Adipocyte (in vitro differentiated cells): ENCODE measurements at regions not wholly inside any gene's neighbourhood (a gene's known extent, or its start where the extent isn't known, plus 50 kb on each side); places are given as distances from the start of the nearest gene placed in this dataset.

Source experiments
- DNase-seq: peaks from one replicate; pipeline ENCODE4 v3.0.0-alpha.2; 2015; ENCODE audit warnings: low read depth
- H3K27me3 ChIP-seq: replicated peaks from 2 replicates; pipeline ENCODE4 v1.7.0; 2013; ENCODE audit warnings: mild to moderate bottlenecking, low read length, moderate library complexity; ENCODE audit not compliant: control insufficient read depth, insufficient read depth
- H3K36me3 ChIP-seq: 2 replicates; pipeline ENCODE4 v1.7.0; 2013; ENCODE audit warnings: low read length, mild to moderate bottlenecking, moderate library complexity; ENCODE audit not compliant: control insufficient read depth, insufficient read depth, severe bottlenecking
- H3K4me1 ChIP-seq: 2 replicates; pipeline ENCODE4 v1.7.0; 2013; ENCODE audit warnings: mild to moderate bottlenecking, low read length, moderate library complexity; ENCODE audit not compliant: control insufficient read depth, insufficient read depth
- H3K4me3 ChIP-seq: 2 replicates; pipeline ENCODE4 v1.7.0; 2013; ENCODE audit warnings: mild to moderate bottlenecking, low read length, moderate library complexity
- H3K9ac ChIP-seq: 2 replicates; pipeline ENCODE4 v1.7.0; 2013; ENCODE audit warnings: mild to moderate bottlenecking, low read length, moderate library complexity
- H3K9me3 ChIP-seq: 2 replicates; pipeline ENCODE4 v1.7.0; 2013; ENCODE audit warnings: mild to moderate bottlenecking, low read length, moderate library complexity; ENCODE audit not compliant: control insufficient read depth

- Histone ChIP-seq H3K9ac (no peak overlapping the region), H3K27me3 (no peaks in the 10 kb centered on the region), H3K4me3 (no peak overlapping the region), H3K9me3 (no peaks in the 10 kb centered on the region), H3K4me1 (peaks cover 21% of the 10 kb centered on the region), H3K36me3 (no peaks in the 10 kb centered on the region)
- DNase-seq = no peak
These were observed 739.0 kb downstream of the CBLN4 start for GRCh38 chr20:55266361-55266760.

DNA sequence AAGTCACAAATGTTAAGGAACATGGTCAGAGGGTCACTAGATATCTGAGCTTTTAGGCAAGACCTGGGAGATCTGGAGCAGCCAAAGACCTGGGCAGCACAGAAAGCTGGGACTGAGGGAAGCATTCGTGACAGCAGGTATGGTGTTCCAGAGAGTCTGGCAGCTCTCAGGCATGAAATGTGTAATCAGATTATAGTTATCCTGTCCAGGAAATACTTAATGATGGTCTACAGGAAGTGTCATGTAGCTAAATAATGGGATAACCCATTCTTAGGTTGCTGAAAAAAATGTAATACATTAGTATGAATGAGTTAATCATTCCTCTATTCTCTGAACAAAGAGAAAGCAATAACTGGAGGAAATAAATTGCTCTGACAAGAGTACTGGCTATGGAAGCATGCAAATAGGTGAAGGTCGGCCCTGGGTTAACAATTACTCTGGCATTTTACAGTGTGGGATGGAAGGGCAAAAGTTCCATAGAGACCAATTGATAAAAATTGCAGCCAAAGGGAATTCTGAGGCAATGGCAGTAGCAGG lies 740.5 kb downstream of the CBLN4 start:
- H3K4me1 ChIP-seq = peaks cover 5% of the 10 kb centered on the region
- H3K4me3 ChIP-seq = no peak overlapping the region
- H3K9me3 ChIP-seq = no peaks in the 10 kb centered on the region
- DNase-seq = no peak
- H3K27me3 ChIP-seq = no peaks in the 10 kb centered on the region
- no peak overlapping the region for H3K9ac ChIP-seq
- no peaks in the 10 kb centered on the region for H3K36me3 ChIP-seq

DNA sequence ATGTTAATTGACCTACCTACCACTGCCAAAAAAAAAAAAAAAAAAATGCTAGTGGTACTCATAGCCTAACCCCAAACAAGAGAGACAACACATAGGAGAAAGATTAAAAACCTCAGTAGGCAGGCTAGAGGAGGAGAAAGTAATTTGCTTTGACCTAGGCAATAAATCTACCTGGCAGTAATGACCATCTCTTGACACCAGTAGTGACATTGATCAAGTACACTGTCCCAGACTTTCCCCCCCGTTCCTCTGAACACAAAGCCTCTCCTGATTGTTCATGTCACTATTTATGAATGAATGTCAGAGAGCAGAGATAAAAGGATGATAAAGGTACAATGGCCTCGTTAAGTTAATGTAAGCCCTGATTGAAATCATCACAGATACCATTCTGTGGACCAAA lies 746.8 kb downstream of the CBLN4 start:
- no peak overlapping the region for H3K4me3 ChIP-seq
- H3K9ac ChIP-seq = no peak overlapping the region
- no peak for DNase-seq
- peaks cover 2% of the 10 kb centered on the region for H3K4me1 ChIP-seq
- H3K27me3 ChIP-seq = no peaks in the 10 kb centered on the region
- H3K9me3 ChIP-seq = no peaks in the 10 kb centered on the region
- no peaks in the 10 kb centered on the region for H3K36me3 ChIP-seq

DNA sequence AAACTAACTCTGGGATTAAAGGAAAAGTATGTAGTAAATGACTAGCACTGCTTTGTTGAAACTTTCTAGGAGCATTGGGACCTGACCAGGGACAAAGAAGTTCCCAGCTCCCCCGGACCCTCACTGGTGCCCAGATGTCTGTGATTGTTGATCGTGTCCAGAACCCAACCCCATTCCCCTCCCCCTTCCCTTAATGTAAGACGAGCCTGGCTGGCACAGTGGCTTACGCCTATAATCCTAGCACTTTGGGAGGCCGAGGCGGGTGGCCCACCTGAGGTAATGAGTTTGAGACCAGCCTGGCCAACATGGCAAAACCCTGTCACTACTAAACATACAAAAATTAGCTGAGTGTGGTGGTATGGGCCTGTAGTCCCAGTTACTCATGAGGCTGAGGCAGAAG lies 750.3 kb downstream of the CBLN4 start:
- peaks cover 9% of the 10 kb centered on the region for H3K4me1 ChIP-seq
- H3K27me3 ChIP-seq = no peaks in the 10 kb centered on the region
- no peak overlapping the region for H3K9ac ChIP-seq
- no peaks in the 10 kb centered on the region for H3K36me3 ChIP-seq
- DNase-seq = no peak
- no peaks in the 10 kb centered on the region for H3K9me3 ChIP-seq
- no peak overlapping the region for H3K4me3 ChIP-seq

- H3K9me3 ChIP-seq = no peaks in the 10 kb centered on the region
- no peaks in the 10 kb centered on the region for H3K36me3 ChIP-seq
- no peak overlapping the region for H3K9ac ChIP-seq
- no peak for DNase-seq
- H3K27me3 ChIP-seq = no peaks in the 10 kb centered on the region
- H3K4me3 ChIP-seq = no peak overlapping the region
- H3K4me1 ChIP-seq = peaks cover 9% of the 10 kb centered on the region
These were observed 751.5 kb downstream of the CBLN4 start for GRCh38 chr20:55253781-55254180.

- no peaks in the 10 kb centered on the region for H3K27me3 ChIP-seq
- H3K9me3 ChIP-seq = no peaks in the 10 kb centered on the region
- H3K4me3 ChIP-seq = no peak overlapping the region
- no peak for DNase-seq
- H3K4me1 ChIP-seq = peaks cover 9% of the 10 kb centered on the region
- H3K9ac ChIP-seq = no peak overlapping the region
- H3K36me3 ChIP-seq = no peaks in the 10 kb centered on the region
These were observed 752.8 kb downstream of the CBLN4 start for GRCh38 chr20:55252521-55252920.

- no peak for DNase-seq
- H3K9me3 ChIP-seq = no peaks in the 10 kb centered on the region
- no peaks in the 10 kb centered on the region for H3K36me3 ChIP-seq
- H3K4me3 ChIP-seq = no peak overlapping the region
- H3K4me1 ChIP-seq = peaks cover 9% of the 10 kb centered on the region
- no peaks in the 10 kb centered on the region for H3K27me3 ChIP-seq
- no peak overlapping the region for H3K9ac ChIP-seq
These were observed 754.1 kb downstream of the CBLN4 start for GRCh38 chr20:55251170-55251569.

GRCh38 chr20:55242853-55243252 lies 762.5 kb downstream of the CBLN4 start:
- no peak overlapping the region for H3K4me3 ChIP-seq
- no peak overlapping the region for H3K9ac ChIP-seq
- no peaks in the 10 kb centered on the region for H3K4me1 ChIP-seq
- no peak for DNase-seq
- no peaks in the 10 kb centered on the region for H3K27me3 ChIP-seq
- H3K36me3 ChIP-seq = no peaks in the 10 kb centered on the region
- no peaks in the 10 kb centered on the region for H3K9me3 ChIP-seq

DNA sequence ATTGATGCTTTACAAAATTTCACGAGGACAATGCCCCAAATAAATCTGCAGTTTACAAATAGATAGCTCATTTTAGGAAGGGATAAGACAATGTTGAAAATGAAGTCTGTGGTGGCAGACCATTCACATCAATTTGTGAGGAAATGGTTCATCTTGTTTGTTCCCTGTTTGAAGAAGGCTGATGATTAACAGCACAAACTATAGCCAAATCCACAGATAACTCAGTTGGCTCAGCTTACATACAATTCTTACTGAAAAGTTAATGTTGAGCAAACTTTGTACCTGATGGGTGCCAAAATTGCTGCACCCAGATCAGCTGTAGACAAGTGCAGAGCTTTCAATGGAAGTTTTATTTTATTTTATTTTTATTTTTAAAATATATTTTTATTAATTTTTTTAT lies 763.9 kb downstream of the DOK5 start:
- Histone ChIP-seq H3K36me3 (no peaks in the 10 kb centered on the region), H3K9ac (no peak overlapping the region), H3K9me3 (no peaks in the 10 kb centered on the region), H3K27me3 (no peaks in the 10 kb centered on the region), H3K4me1 (no peaks in the 10 kb centered on the region), H3K4me3 (no peak overlapping the region)
- no peak for DNase-seq

DNA sequence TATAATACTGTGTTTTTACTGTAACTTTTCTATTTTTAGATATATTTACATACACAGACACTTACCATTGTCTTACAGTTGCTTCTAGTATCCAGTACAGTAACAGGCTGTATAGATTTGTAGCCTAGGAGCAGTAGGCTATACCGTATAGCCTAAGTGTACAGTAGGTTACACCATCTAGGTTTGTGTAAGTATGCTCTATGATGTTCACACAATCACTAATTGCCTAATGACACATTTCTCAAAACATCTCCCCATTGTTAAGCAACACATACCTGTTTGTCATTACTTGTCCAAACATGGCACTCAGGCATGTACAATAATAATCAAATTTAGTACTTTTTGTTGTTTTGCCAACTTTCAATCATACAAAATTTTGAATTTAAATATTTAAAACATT lies 757.3 kb downstream of the DOK5 start:
- Histone ChIP-seq H3K4me3 (no peak overlapping the region), H3K9ac (no peak overlapping the region), H3K4me1 (no peaks in the 10 kb centered on the region), H3K27me3 (no peaks in the 10 kb centered on the region), H3K36me3 (no peaks in the 10 kb centered on the region), H3K9me3 (no peaks in the 10 kb centered on the region)
- no peak for DNase-seq

DNA sequence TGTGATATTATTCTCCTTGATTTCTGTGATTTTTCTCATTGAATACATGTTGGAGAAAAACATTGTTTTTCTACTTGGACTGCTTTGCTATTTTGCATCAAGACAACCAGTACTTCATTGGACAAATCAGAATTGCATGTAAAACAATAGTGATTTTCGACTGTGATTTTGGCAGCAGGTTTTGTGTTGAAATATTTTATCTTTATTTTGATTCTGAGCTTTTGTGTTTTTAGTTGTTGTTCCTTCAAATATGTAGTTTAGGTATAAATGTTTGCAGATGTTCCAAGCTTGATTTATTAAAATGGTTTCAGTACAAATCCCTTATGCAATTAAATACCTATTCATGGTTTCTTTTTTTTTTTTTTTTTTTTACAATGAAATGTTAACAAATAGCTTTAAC lies 754.1 kb downstream of the DOK5 start:
- Histone ChIP-seq H3K4me1 (no peaks in the 10 kb centered on the region), H3K9me3 (peaks cover 8% of the 10 kb centered on the region), H3K4me3 (no peak overlapping the region), H3K36me3 (no peaks in the 10 kb centered on the region), H3K9ac (no peak overlapping the region), H3K27me3 (no peaks in the 10 kb centered on the region)
- DNase-seq = no peak

DNA sequence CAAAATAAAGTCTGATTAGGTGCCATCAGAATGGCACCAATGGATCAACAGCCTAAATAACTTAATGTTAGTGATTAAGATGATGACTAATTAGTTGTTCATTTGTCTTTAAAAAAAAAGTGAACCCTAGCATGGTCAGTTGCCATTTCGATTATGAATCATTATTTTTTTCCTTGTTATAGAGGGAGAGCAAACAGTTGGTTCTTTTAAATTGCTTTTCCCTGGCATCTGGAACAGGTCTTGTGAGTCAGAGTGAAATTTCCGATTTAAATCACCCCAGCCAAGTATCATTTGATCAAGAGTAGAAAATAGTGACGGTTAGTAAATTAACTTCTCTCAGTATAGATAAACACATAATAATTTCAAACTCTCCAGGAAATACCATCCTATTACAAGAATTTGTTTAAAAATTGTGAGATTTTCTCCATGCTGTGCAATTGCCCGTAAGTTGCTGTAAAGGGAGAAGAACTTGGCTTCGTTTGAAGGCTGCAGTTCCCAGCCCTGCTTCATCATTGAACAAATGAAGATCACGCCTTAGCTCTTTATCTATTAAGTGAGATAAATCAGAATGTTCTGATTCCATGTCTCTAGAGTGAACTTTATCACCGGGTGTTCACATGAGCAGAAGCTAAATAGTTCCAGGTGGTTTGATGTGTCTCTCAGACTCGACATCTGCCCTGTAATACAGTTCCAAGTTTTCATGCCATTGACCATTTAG lies 741.3 kb downstream of the DOK5 start:
- Histone ChIP-seq H3K4me3 (peak overlapping the region; percentile 46), H3K4me1 (peaks cover 11% of the 10 kb centered on the region), H3K27me3 (no peaks in the 10 kb centered on the region), H3K9ac (peak overlapping the region; percentile 41), H3K36me3 (no peaks in the 10 kb centered on the region), H3K9me3 (peaks cover 18% of the 10 kb centered on the region)
- DNase-seq = no peak
